H9 (cell line): ENCODE measurements at regions not wholly inside any gene's neighbourhood (a gene's known extent, or its start where the extent isn't known, plus 50 kb on each side); places are given as distances from the start of the nearest gene placed in this dataset.

Experiments used
- DNase-seq: peaks from one replicate; pipeline ENCODE4 v3.0.0-alpha.2; 2017
- H2AFZ ChIP-seq: one replicate; pipeline ENCODE4 v1.6.1; 2013; ENCODE audit warnings: mild to moderate bottlenecking, low read length, control low read depth, moderate library complexity
- H2AK5ac ChIP-seq: 2 replicates; pipeline ENCODE4 v1.6.1; 2013; ENCODE audit warnings: low read length, control low read depth, mixed read lengths; ENCODE audit not compliant: insufficient read length
- H2BK120ac ChIP-seq: one replicate; pipeline ENCODE4 v1.6.1; 2013; ENCODE audit warnings: low read depth, mild to moderate bottlenecking, low read length, control low read depth, inconsistent platforms; ENCODE audit not compliant: poor library complexity, severe bottlenecking
- H2BK12ac ChIP-seq: 2 replicates; pipeline ENCODE4 v1.6.1; 2013; ENCODE audit warnings: low read length, control low read depth, mixed read lengths, low read depth; ENCODE audit not compliant: insufficient read length
- H2BK15ac ChIP-seq: 2 replicates; pipeline ENCODE4 v1.6.1; 2013; ENCODE audit warnings: low read depth, low read length, control low read depth
- H2BK20ac ChIP-seq: one replicate; pipeline ENCODE4 v1.6.1; 2013; ENCODE audit warnings: low read depth, mild to moderate bottlenecking, low read length, control low read depth, inconsistent platforms; ENCODE audit not compliant: poor library complexity, severe bottlenecking
- H2BK5ac ChIP-seq: 2 replicates; pipeline ENCODE4 v1.6.1; 2013; ENCODE audit warnings: low read length, control low read depth, mixed read lengths; ENCODE audit not compliant: insufficient read length
- H3K14ac ChIP-seq: 2 replicates; pipeline ENCODE4 v1.6.1; 2013; ENCODE audit warnings: low read length, control low read depth; ENCODE audit not compliant: insufficient read depth
- H3K18ac ChIP-seq: 2 replicates; pipeline ENCODE4 v1.6.1; 2013; ENCODE audit warnings: low read depth, mild to moderate bottlenecking, mixed read lengths, low read length, control low read depth; ENCODE audit not compliant: insufficient read length
- H3K23ac ChIP-seq: 2 replicates; pipeline ENCODE4 v1.6.1; 2013; ENCODE audit warnings: low read length, control low read depth, mixed read lengths, low read depth; ENCODE audit not compliant: insufficient read length
- H3K23me2 ChIP-seq: 2 replicates; pipeline ENCODE4 v1.6.1; 2013; ENCODE audit warnings: low read depth, mild to moderate bottlenecking, mixed read lengths, low read length, control low read depth; ENCODE audit not compliant: insufficient read length, poor library complexity, severe bottlenecking
- H3K27ac ChIP-seq: 2 replicates; pipeline ENCODE4 v1.5.1; 2013; ENCODE audit warnings: low read length, control low read depth, mixed read lengths, low read depth; ENCODE audit not compliant: insufficient read length
- H3K27me3 ChIP-seq: 2 replicates; pipeline ENCODE4 v1.6.1; 2013; ENCODE audit warnings: low read length, control low read depth, inconsistent platforms; ENCODE audit not compliant: insufficient read depth
- H3K4ac ChIP-seq: 2 replicates; pipeline ENCODE4 v1.6.1; 2013; ENCODE audit warnings: low read depth, mild to moderate bottlenecking, control low read depth, inconsistent platforms, low read length, moderate library complexity
- H3K4me1 ChIP-seq: 2 replicates; pipeline ENCODE4 v1.6.1; 2013; ENCODE audit warnings: low read length, control low read depth, inconsistent platforms; ENCODE audit not compliant: insufficient read depth
- H3K4me2 ChIP-seq: 2 replicates; pipeline ENCODE4 v1.6.1; 2013; ENCODE audit warnings: low read length, control low read depth, mixed read lengths; ENCODE audit not compliant: insufficient read length, insufficient read depth
- H3K56ac ChIP-seq: 2 replicates; pipeline ENCODE4 v1.6.1; 2013; ENCODE audit warnings: low read depth, mild to moderate bottlenecking, mixed read lengths, low read length, control low read depth; ENCODE audit not compliant: insufficient read length
- H3K79me1 ChIP-seq: 2 replicates; pipeline ENCODE4 v1.6.1; 2013; ENCODE audit warnings: low read depth, mild to moderate bottlenecking, moderate library complexity, low read length, control low read depth, inconsistent platforms; ENCODE audit not compliant: insufficient read depth, poor library complexity, severe bottlenecking
- H3K79me2 ChIP-seq: 2 replicates; pipeline ENCODE4 v1.6.1; 2013; ENCODE audit warnings: low read length, control low read depth, inconsistent platforms; ENCODE audit not compliant: insufficient read depth
- H3K9ac ChIP-seq: 2 replicates; pipeline ENCODE4 v1.6.1; 2013; ENCODE audit warnings: low read length, control low read depth, mixed read lengths; ENCODE audit not compliant: insufficient read length; ENCODE audit errors: extremely low read depth
- H3K9me3 ChIP-seq: one replicate; pipeline ENCODE4 v1.6.1; 2013; ENCODE audit warnings: low read depth, low read length, inconsistent platforms; ENCODE audit not compliant: control insufficient read depth
- H3T11ph ChIP-seq: one replicate; pipeline ENCODE4 v1.6.1; 2013; ENCODE audit warnings: mild to moderate bottlenecking, low read length, control low read depth, inconsistent platforms
- H4K20me1 ChIP-seq: one replicate; pipeline ENCODE4 v1.6.1; 2013; ENCODE audit not compliant: control insufficient read depth, insufficient read length, insufficient read depth
- H4K5ac ChIP-seq: 2 replicates; pipeline ENCODE4 v1.6.1; 2013; ENCODE audit warnings: low read depth, mild to moderate bottlenecking, mixed read lengths, low read length, control low read depth; ENCODE audit not compliant: insufficient read length
- H4K8ac ChIP-seq: replicated peaks from 2 replicates; pipeline ENCODE4 v1.6.1; 2013; ENCODE audit warnings: low read length, control low read depth, mixed read lengths, low read depth; ENCODE audit not compliant: insufficient read length
- H4K91ac ChIP-seq: 2 replicates; pipeline ENCODE4 v1.6.1; 2013; ENCODE audit warnings: low read depth, mild to moderate bottlenecking, moderate library complexity, mixed read lengths, low read length, control low read depth; ENCODE audit not compliant: insufficient read length
- H3K27ac Mint-ChIP-seq, 3 experiments: 2 replicates in 2 of 3; 3 replicates in 1 of 3; pipeline ENCODE4 v1.8.0; 2020 to 2021; ENCODE audit warnings: mixed read lengths in 3 of 3, mild to moderate bottlenecking in 1 of 3, moderate library complexity in 1 of 3
- H3K27me3 Mint-ChIP-seq: 2 replicates; pipeline ENCODE4 v1.8.0; 2021; ENCODE audit warnings: low read depth, mild to moderate bottlenecking, moderate library complexity, mixed read lengths
- H3K36me3 Mint-ChIP-seq, 3 experiments: 2 replicates in 2 of 3; 3 replicates in 1 of 3; pipeline ENCODE4 v1.8.0; 2020 to 2021; ENCODE audit warnings: low read depth in 3 of 3, mixed read lengths in 3 of 3; ENCODE audit not compliant: insufficient read depth in 1 of 3
- H3K4me1 Mint-ChIP-seq, 2 experiments: 2 replicates each; pipeline ENCODE4 v1.8.0; 2020; ENCODE audit warnings: mixed read lengths in 2 of 2
- H3K4me3 Mint-ChIP-seq, 2 experiments: 2 replicates in 1 of 2; 3 replicates in 1 of 2; pipeline ENCODE4 v1.8.0; 2020 to 2021; ENCODE audit warnings: mild to moderate bottlenecking in 2 of 2, mixed read lengths in 2 of 2, moderate library complexity in 1 of 2
- H3K9me3 Mint-ChIP-seq, 2 experiments: 2 replicates in 1 of 2; 3 replicates in 1 of 2; pipeline ENCODE4 v1.8.0; 2020; ENCODE audit warnings: mild to moderate bottlenecking in 2 of 2, mixed read lengths in 2 of 2, moderate library complexity in 1 of 2
- WGBS: extraction: QIAGEN DNeasy Blood & Tissue Kit; methylation state at CpG from one replicate; pipeline ENCODE4 v1.1.7; 2013; ENCODE audit warnings: missing lambda C conversion rate, low lambda C conversion rate, mixed read lengths; ENCODE audit not compliant: insufficient read length; ENCODE audit errors: extremely low coverage; 5-methylcytosine and 5-hydroxymethylcytosine counted together
- TF ChIP-seq, protein P1 (sequence below): fragments of 200-600 bp; sonication (generic); conservative IDR thresholded peaks from 3 replicates; pipeline ENCODE4 v1.8.0; 2021; ENCODE audit warnings: antibody characterized with exemption, mild to moderate bottlenecking

DNA sequence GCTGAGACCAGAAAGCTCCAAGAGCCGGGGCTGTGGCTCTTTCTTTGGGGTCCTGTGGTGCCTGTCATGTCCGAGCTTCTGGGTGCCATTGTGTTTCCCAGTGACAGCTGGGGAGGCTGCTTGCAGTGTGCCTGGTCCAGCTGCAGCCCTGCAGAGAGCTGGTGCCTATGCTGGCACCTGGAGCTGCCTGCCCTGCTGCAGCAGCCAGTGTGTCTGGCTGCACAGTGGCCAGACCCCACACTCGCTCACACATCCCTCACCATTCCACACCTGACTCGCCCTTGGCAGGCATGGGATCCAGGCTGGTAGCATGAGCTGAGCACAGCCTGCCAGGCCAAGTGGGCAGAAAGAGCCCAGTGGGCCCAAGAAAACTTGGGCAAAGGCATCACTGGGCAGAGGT, 635.1 kb upstream of the SEMA3D start:
- no peak overlapping the region for H2AFZ ChIP-seq
- peaks cover 0 to 2% of the 10 kb centered on the region in 2 experiments; a peak in 1 of 4 replicates for H3K4me1 Mint-ChIP-seq

More for the DNA sequence above, 635.1 kb upstream of the SEMA3D start:
- Histone ChIP-seq H3K79me1 (no peaks in the 10 kb centered on the region), H3K9me3 (no peaks in the 10 kb centered on the region), H3T11ph (no peak overlapping the region), H3K27ac (no peak overlapping the region), H2BK12ac (no peak overlapping the region), H2BK20ac (no peak overlapping the region), H3K4me1 (no peaks in the 10 kb centered on the region), H2BK5ac (no peak overlapping the region), H3K79me2 (no peaks in the 10 kb centered on the region), H4K5ac (no peak overlapping the region), H3K27me3 (no peaks in the 10 kb centered on the region), H3K14ac (no peak overlapping the region), H2AK5ac (no peak overlapping the region), H4K8ac (no peak overlapping the region), H3K4ac (no peak overlapping the region), H4K20me1 (no peaks in the 10 kb centered on the region), H2BK15ac (no peak overlapping the region), H3K18ac (no peak overlapping the region), H3K23me2 (no peaks in the 10 kb centered on the region), H3K4me2 (no peak overlapping the region), H4K91ac (no peak overlapping the region), H3K9ac (no peak overlapping the region), H2BK120ac (no peak overlapping the region), H3K23ac (no peak overlapping the region), H3K56ac (no peak overlapping the region)
- H3K36me3 Mint-ChIP-seq = no peaks in the 10 kb centered on the region
- no peak overlapping the region for H3K4me3 Mint-ChIP-seq
- H3K27ac Mint-ChIP-seq = no peak overlapping the region
- whole genome bisulfite sequencing = no CpG with 5 or more reads among the region's 4 CpGs
- DNase-seq = no peak
- no peaks in the 10 kb centered on the region for H3K27me3 Mint-ChIP-seq
- TF ChIP-seq, protein P1, sequence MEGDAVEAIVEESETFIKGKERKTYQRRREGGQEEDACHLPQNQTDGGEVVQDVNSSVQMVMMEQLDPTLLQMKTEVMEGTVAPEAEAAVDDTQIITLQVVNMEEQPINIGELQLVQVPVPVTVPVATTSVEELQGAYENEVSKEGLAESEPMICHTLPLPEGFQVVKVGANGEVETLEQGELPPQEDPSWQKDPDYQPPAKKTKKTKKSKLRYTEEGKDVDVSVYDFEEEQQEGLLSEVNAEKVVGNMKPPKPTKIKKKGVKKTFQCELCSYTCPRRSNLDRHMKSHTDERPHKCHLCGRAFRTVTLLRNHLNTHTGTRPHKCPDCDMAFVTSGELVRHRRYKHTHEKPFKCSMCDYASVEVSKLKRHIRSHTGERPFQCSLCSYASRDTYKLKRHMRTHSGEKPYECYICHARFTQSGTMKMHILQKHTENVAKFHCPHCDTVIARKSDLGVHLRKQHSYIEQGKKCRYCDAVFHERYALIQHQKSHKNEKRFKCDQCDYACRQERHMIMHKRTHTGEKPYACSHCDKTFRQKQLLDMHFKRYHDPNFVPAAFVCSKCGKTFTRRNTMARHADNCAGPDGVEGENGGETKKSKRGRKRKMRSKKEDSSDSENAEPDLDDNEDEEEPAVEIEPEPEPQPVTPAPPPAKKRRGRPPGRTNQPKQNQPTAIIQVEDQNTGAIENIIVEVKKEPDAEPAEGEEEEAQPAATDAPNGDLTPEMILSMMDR = no peak
- H3K9me3 Mint-ChIP-seq = no peaks in the 10 kb centered on the region
